GM12875 (cell line): ENCODE measurements at regions not wholly inside any gene's neighbourhood (a gene's known extent, or its start where the extent isn't known, plus 50 kb on each side); places are given as distances from the start of the nearest gene placed in this dataset.

Experiments
- H3K4me3 ChIP-seq: one replicate; pipeline ENCODE4 v1.5.1; 2011; ENCODE audit warnings: low read depth, low read length, control low read depth
- CTCF ChIP-seq: IDR thresholded peaks from 2 replicates; pipeline ENCODE4 v1.5.1; 2011; ENCODE audit warnings: low read depth, mild to moderate bottlenecking, control low read depth, inconsistent platforms, low read length, moderate library complexity, borderline replicate concordance; ENCODE audit not compliant: insufficient read depth

- TF ChIP-seq CTCF = no peak
- H3K4me3 ChIP-seq = no peak overlapping the region
Observed at GRCh38 chr4:15297344-15297743, 130.5 kb upstream of the C1QTNF7 start.

GRCh38 chr4:15299627-15300026, 128.2 kb upstream of the C1QTNF7 start:
- H3K4me3 ChIP-seq = no peak overlapping the region
- TF ChIP-seq CTCF = no peak

- H3K4me3 ChIP-seq = no peak overlapping the region
- no peak for TF ChIP-seq CTCF
Observed at GRCh38 chr4:15303052-15303641, 124.7 kb upstream of the C1QTNF7 start.

- no peak for TF ChIP-seq CTCF
- no peak overlapping the region for H3K4me3 ChIP-seq
Observed at GRCh38 chr4:15314974-15315373, 112.9 kb upstream of the C1QTNF7 start.

- no peak for TF ChIP-seq CTCF
- no peak overlapping the region for H3K4me3 ChIP-seq
Observed at GRCh38 chr4:15317246-15317645, 110.6 kb upstream of the C1QTNF7 start.

GRCh38 chr4:15318621-15319348, 109.0 kb upstream of the C1QTNF7 start:
- H3K4me3 ChIP-seq = no peak overlapping the region
- no peak for TF ChIP-seq CTCF

GRCh38 chr4:15320121-15320678, 107.6 kb upstream of the C1QTNF7 start:
- no peak for TF ChIP-seq CTCF
- no peak overlapping the region for H3K4me3 ChIP-seq
